ENCODE measurements at regions not wholly inside any gene's neighbourhood (a gene's known extent, or its start where the extent isn't known, plus 50 kb on each side); places are given as distances from the start of the nearest gene placed in this dataset.

- DNase-seq: no peak
- TF ChIP-seq POLR2A (IDR thresholded peaks at IDR 0.05): no peak
- TF ChIP-seq, protein P1, sequence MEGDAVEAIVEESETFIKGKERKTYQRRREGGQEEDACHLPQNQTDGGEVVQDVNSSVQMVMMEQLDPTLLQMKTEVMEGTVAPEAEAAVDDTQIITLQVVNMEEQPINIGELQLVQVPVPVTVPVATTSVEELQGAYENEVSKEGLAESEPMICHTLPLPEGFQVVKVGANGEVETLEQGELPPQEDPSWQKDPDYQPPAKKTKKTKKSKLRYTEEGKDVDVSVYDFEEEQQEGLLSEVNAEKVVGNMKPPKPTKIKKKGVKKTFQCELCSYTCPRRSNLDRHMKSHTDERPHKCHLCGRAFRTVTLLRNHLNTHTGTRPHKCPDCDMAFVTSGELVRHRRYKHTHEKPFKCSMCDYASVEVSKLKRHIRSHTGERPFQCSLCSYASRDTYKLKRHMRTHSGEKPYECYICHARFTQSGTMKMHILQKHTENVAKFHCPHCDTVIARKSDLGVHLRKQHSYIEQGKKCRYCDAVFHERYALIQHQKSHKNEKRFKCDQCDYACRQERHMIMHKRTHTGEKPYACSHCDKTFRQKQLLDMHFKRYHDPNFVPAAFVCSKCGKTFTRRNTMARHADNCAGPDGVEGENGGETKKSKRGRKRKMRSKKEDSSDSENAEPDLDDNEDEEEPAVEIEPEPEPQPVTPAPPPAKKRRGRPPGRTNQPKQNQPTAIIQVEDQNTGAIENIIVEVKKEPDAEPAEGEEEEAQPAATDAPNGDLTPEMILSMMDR (IDR thresholded peaks at IDR 0.05): no peak
Measured at GRCh38 chr1:238998577-238998976, 387.8 kb upstream of the CHRM3 start.

GRCh38 chr1:238991765-238992495 lies 394.4 kb upstream of the CHRM3 start:
- H3K4me3 ChIP-seq: no peak overlapping the region
- TF ChIP-seq POLR2A (IDR thresholded peaks at IDR 0.05): no peak
- TF ChIP-seq, protein P1 (IDR thresholded peaks at IDR 0.05): no peak
- DNase-seq: no peak
- H3K9me3 ChIP-seq: no peaks in the 10 kb centered on the region
- H3K27me3 ChIP-seq: no peaks in the 10 kb centered on the region
- H3K27ac ChIP-seq: no peak overlapping the region
- H3K36me3 ChIP-seq: no peaks in the 10 kb centered on the region
- H3K4me1 ChIP-seq: no peaks in the 10 kb centered on the region

More at GRCh38 chr1:238998577-238998976, 387.8 kb upstream of the CHRM3 start:
- H3K4me1 ChIP-seq: no peaks in the 10 kb centered on the region
- H3K27me3 ChIP-seq: no peaks in the 10 kb centered on the region
- no peak overlapping the region for H3K27ac ChIP-seq
- no peaks in the 10 kb centered on the region for H3K9me3 ChIP-seq
- H3K4me3 ChIP-seq: no peak overlapping the region
- no peaks in the 10 kb centered on the region for H3K36me3 ChIP-seq

GRCh38 chr1:238985312-238985711 lies 401.1 kb upstream of the CHRM3 start:
- H3K9me3 ChIP-seq: no peaks in the 10 kb centered on the region
- TF ChIP-seq, protein P1 (IDR thresholded peaks at IDR 0.05): no peak
- TF ChIP-seq POLR2A (IDR thresholded peaks at IDR 0.05): no peak
- no peaks in the 10 kb centered on the region for H3K4me1 ChIP-seq
- no peak overlapping the region for H3K4me3 ChIP-seq
- H3K36me3 ChIP-seq: no peaks in the 10 kb centered on the region
- no peaks in the 10 kb centered on the region for H3K27me3 ChIP-seq
- no peak overlapping the region for H3K27ac ChIP-seq
- DNase-seq: no peak

- Histone ChIP-seq H3K36me3 (no peaks in the 10 kb centered on the region), H3K27me3 (no peaks in the 10 kb centered on the region), H3K9me3 (no peaks in the 10 kb centered on the region), H3K27ac (no peak overlapping the region), H3K4me3 (no peak overlapping the region), H3K4me1 (no peaks in the 10 kb centered on the region)
- no peak for DNase-seq
- TF ChIP-seq, protein P1 (IDR thresholded peaks at IDR 0.05): no peak
- no peak for TF ChIP-seq POLR2A (IDR thresholded peaks at IDR 0.05)
Measured at GRCh38 chr1:238982736-238983135, 403.6 kb upstream of the CHRM3 start.

- Histone ChIP-seq H3K27me3 (no peaks in the 10 kb centered on the region), H3K9me3 (no peaks in the 10 kb centered on the region), H3K36me3 (no peaks in the 10 kb centered on the region), H3K27ac (no peak overlapping the region), H3K4me1 (no peaks in the 10 kb centered on the region), H3K4me3 (no peak overlapping the region)
- no peak for DNase-seq
- TF ChIP-seq, protein P1 (IDR thresholded peaks at IDR 0.05): no peak
- TF ChIP-seq POLR2A (IDR thresholded peaks at IDR 0.05): no peak
Measured at GRCh38 chr1:238981317-238981933, 404.9 kb upstream of the CHRM3 start.
